ENCODE measurements at regions not wholly inside any gene's neighbourhood (a gene's known extent, or its start where the extent isn't known, plus 50 kb on each side); places are given as distances from the start of the nearest gene placed in this dataset.
"Not testable (repeated sequence)": the region's sequence is repeated elsewhere in the genome, so short reads cannot be mapped to it uniquely, and the experiment has no call there.

- not testable (repeated sequence) for DNase-seq (ENCODE audit: low spot score)
Observed at GRCh38 chr3:177457204-177457603, 259.9 kb upstream of the TBL1XR1 start.

GRCh38 chr3:177459401-177459800, 262.1 kb upstream of the TBL1XR1 start:
- DNase-seq (ENCODE audit: low spot score), result no peak

GRCh38 chr3:177460047-177460446, 262.8 kb upstream of the TBL1XR1 start:
- DNase-seq (ENCODE audit: low spot score), result no peak

GRCh38 chr3:177461765-177462164, 264.5 kb upstream of the TBL1XR1 start:
- DNase-seq (ENCODE audit: low spot score), result no peak

GRCh38 chr3:177463341-177463740, 266.1 kb upstream of the TBL1XR1 start:
- DNase-seq (ENCODE audit: low spot score), result not testable (repeated sequence)

- no peak for DNase-seq (ENCODE audit: low spot score)
Observed at GRCh38 chr3:177463863-177464262, 266.6 kb upstream of the TBL1XR1 start.

GRCh38 chr3:177464392-177465256, 267.3 kb upstream of the TBL1XR1 start:
- no peak for DNase-seq (ENCODE audit: low spot score)

GRCh38 chr3:177465257-177465642, 268.0 kb upstream of the TBL1XR1 start:
- no peak for DNase-seq (ENCODE audit: low spot score)

GRCh38 chr3:177466074-177466473, 268.8 kb upstream of the TBL1XR1 start:
- no peak for DNase-seq (ENCODE audit: low spot score)

GRCh38 chr3:177466622-177467021, 269.3 kb upstream of the TBL1XR1 start:
- not testable (repeated sequence) for DNase-seq (ENCODE audit: low spot score)

GRCh38 chr3:177467247-177467985, 270.1 kb upstream of the TBL1XR1 start:
- DNase-seq (ENCODE audit: low spot score), result no peak

- no peak for DNase-seq (ENCODE audit: low spot score)
Observed at GRCh38 chr3:177468331-177468730, 271.0 kb upstream of the TBL1XR1 start.

- no peak for DNase-seq (ENCODE audit: low spot score)
Observed at GRCh38 chr3:177468816-177469215, 271.5 kb upstream of the TBL1XR1 start.

- no peak for DNase-seq (ENCODE audit: low spot score)
Observed at GRCh38 chr3:177469216-177469615, 271.9 kb upstream of the TBL1XR1 start.

GRCh38 chr3:177470197-177470941, 273.1 kb upstream of the TBL1XR1 start:
- no peak for DNase-seq (ENCODE audit: low spot score)

- no peak for DNase-seq (ENCODE audit: low spot score)
Observed at GRCh38 chr3:177471733-177472480, 274.6 kb upstream of the TBL1XR1 start.

GRCh38 chr3:177473184-177473583, 275.9 kb upstream of the TBL1XR1 start:
- no peak for DNase-seq (ENCODE audit: low spot score)

GRCh38 chr3:177473903-177474302, 276.6 kb upstream of the TBL1XR1 start:
- DNase-seq (ENCODE audit: low spot score), result no peak

- DNase-seq (ENCODE audit: low spot score), result no peak
Observed at GRCh38 chr3:177474652-177475355, 277.5 kb upstream of the TBL1XR1 start.

GRCh38 chr3:177475356-177475665, 278.0 kb upstream of the TBL1XR1 start:
- no peak for DNase-seq (ENCODE audit: low spot score)

- no peak for DNase-seq (ENCODE audit: low spot score)
Observed at GRCh38 chr3:177476495-177476894, 279.2 kb upstream of the TBL1XR1 start.

All from putamen (tissue), 1 donor.